ENCODE measurements at regions not wholly inside any gene's neighbourhood (a gene's known extent, or its start where the extent isn't known, plus 50 kb on each side); places are given as distances from the start of the nearest gene placed in this dataset.

DNA sequence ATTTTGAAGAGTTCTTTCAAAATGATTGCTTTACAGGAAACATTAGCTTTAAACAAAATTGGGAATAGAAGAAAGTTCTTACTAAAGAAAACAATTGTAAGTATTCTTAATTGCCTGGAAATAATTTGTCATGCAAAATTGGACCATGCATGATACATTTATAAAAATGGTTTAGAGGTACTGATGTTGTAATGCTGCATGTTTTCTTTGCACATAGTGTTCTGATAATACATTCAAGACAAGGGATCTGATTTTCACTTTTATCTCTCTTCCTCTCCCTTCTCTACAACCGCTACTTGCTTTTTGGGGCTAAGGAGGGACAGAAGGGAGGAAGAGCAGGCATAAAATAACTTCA lies 211.6 kb upstream of the MPDZ start (continued):
- TF ChIP-seq ZSCAN5A (tag by site-specific recombination; IDR thresholded peaks at IDR 0.05) (no peak), ATF2 (tag by site-specific recombination; IDR thresholded peaks at IDR 0.05; ENCODE audit: low read depth) (no peak), ZNF610 (tag by site-specific recombination; IDR thresholded peaks at IDR 0.05; ENCODE audit: borderline replicate concordance) (no peak), BCL6B (tag by site-specific recombination; IDR thresholded peaks at IDR 0.05) (no peak), BCL11A (tag by site-specific recombination; IDR thresholded peaks at IDR 0.05; ENCODE audit: low read depth) (no peak), ZNF157 (tag by site-specific recombination; IDR thresholded peaks at IDR 0.05) (no peak), MYNN (tag by site-specific recombination; IDR thresholded peaks at IDR 0.05; ENCODE audit: borderline replicate concordance) (no peak), YY2 (tag by site-specific recombination; IDR thresholded peaks at IDR 0.05) (no peak), ZNF146 (tag by site-specific recombination; IDR thresholded peaks at IDR 0.05) (no peak), ZNF76 (tag by site-specific recombination; IDR thresholded peaks at IDR 0.05; ENCODE audit: borderline replicate concordance, low read depth) (no peak)

- Histone ChIP-seq H3K4me1 (ENCODE audit: control insufficient read depth, insufficient read depth, low read length) (no peaks in the 10 kb centered on the region; the same call in 1 of the 2 replicates), H3K36me3 (ENCODE audit: control insufficient read depth in 2 of 2, insufficient read depth in 1 of 2, low read length in 2 of 2) (no peaks in the 10 kb centered on the region), H3K4me3 (ENCODE audit: low read depth, low read length) (no peak overlapping the region), H3K9me3 (ENCODE audit: control insufficient read depth, insufficient read depth, low read depth, low read length) (no peaks in the 10 kb centered on the region), H3K27ac (ENCODE audit: extremely low read depth, low read depth, low read length) (no peak overlapping the region)
- TF ChIP-seq, protein P1, sequence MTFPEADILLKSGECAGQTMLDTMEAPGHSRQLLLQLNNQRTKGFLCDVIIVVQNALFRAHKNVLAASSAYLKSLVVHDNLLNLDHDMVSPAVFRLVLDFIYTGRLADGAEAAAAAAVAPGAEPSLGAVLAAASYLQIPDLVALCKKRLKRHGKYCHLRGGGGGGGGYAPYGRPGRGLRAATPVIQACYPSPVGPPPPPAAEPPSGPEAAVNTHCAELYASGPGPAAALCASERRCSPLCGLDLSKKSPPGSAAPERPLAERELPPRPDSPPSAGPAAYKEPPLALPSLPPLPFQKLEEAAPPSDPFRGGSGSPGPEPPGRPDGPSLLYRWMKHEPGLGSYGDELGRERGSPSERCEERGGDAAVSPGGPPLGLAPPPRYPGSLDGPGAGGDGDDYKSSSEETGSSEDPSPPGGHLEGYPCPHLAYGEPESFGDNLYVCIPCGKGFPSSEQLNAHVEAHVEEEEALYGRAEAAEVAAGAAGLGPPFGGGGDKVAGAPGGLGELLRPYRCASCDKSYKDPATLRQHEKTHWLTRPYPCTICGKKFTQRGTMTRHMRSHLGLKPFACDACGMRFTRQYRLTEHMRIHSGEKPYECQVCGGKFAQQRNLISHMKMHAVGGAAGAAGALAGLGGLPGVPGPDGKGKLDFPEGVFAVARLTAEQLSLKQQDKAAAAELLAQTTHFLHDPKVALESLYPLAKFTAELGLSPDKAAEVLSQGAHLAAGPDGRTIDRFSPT (tag by site-specific recombination; IDR thresholded peaks at IDR 0.05), result no peak
- TF ChIP-seq ZFP69B (tag by site-specific recombination; IDR thresholded peaks at IDR 0.05) (no peak), ZNF677 (tag by site-specific recombination; IDR thresholded peaks at IDR 0.05) (no peak), ZNF692 (tag by site-specific recombination; IDR thresholded peaks at IDR 0.05) (no peak), ZNF132 (tag by site-specific recombination; IDR thresholded peaks at IDR 0.05; ENCODE audit: borderline replicate concordance) (no peak), ZNF292 (tag by site-specific recombination; IDR thresholded peaks at IDR 0.05; ENCODE audit: borderline replicate concordance, low read depth) (no peak)
- TF ChIP-seq, protein P2, sequence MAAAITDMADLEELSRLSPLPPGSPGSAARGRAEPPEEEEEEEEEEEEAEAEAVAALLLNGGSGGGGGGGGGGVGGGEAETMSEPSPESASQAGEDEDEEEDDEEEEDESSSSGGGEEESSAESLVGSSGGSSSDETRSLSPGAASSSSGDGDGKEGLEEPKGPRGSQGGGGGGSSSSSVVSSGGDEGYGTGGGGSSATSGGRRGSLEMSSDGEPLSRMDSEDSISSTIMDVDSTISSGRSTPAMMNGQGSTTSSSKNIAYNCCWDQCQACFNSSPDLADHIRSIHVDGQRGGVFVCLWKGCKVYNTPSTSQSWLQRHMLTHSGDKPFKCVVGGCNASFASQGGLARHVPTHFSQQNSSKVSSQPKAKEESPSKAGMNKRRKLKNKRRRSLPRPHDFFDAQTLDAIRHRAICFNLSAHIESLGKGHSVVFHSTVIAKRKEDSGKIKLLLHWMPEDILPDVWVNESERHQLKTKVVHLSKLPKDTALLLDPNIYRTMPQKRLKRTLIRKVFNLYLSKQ (tag by site-specific recombination; IDR thresholded peaks at IDR 0.05; ENCODE audit: borderline replicate concordance), result no peak
- TF ChIP-seq, protein P3, sequence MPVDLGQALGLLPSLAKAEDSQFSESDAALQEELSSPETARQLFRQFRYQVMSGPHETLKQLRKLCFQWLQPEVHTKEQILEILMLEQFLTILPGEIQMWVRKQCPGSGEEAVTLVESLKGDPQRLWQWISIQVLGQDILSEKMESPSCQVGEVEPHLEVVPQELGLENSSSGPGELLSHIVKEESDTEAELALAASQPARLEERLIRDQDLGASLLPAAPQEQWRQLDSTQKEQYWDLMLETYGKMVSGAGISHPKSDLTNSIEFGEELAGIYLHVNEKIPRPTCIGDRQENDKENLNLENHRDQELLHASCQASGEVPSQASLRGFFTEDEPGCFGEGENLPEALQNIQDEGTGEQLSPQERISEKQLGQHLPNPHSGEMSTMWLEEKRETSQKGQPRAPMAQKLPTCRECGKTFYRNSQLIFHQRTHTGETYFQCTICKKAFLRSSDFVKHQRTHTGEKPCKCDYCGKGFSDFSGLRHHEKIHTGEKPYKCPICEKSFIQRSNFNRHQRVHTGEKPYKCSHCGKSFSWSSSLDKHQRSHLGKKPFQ (tag by site-specific recombination; IDR thresholded peaks at IDR 0.05), result no peak
- ChIA-PET CTCF (interaction anchor here (0.7 kb wide), 1 partner anchor 836 kb away, joined by 4 read pairs; no protein-coding TSS in a partner anchor), POLR2A (no interaction called here)
Observed at GRCh38 chr9:13487936-13488335, 208.4 kb upstream of the MPDZ start.

Data from HEK293 (cell line).